A549 (cell line): ENCODE measurements at regions not wholly inside any gene's neighbourhood (a gene's known extent, or its start where the extent isn't known, plus 50 kb on each side); places are given as distances from the start of the nearest gene placed in this dataset.

Experiments
- KDM5A ChIP-seq: fragments of 200-600 bp; sonication (generic); IDR thresholded peaks from 2 replicates; pipeline ENCODE4 v1.6.1; 2016; ENCODE audit warnings: antibody characterized with exemption, mild to moderate bottlenecking
- TF ChIP-seq, protein P1 (sequence below): fragments of 200-600 bp; sonication (generic); IDR thresholded peaks from 2 replicates; pipeline ENCODE4 v1.6.1; 2016; ENCODE audit warnings: antibody characterized with exemption, mild to moderate bottlenecking, moderate library complexity
- TF ChIP-seq, protein P2 (sequence below): fragments of >200 bp; sonication (Bioruptor Twin); formaldehyde crosslinking; IDR thresholded peaks from 3 replicates; pipeline ENCODE4 v1.5.1; 2016
- TF ChIP-seq, protein P3 (sequence below): IDR thresholded peaks from 2 replicates; pipeline ENCODE4 v1.6.1; 2012

DNA sequence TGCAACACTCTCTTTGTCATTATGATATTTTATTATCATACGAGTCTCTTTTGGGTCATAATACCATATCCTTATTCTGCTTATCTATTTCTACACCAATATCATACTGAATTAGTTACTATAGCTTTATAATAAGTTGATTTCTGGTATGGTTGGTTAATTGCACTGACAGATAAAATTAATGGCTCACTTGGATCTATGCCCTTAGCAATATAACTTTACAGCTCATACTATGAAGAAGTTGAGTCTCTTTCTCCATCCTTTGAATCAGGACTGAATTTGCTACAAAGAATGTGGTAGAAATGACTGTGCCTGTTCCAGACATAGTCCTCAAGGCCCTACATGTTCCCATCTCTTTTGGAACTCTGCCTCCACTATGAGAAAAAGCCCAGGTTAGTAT, 139.7 kb upstream of the DYRK2 start:
- TF ChIP-seq KDM5A = no peak
- TF ChIP-seq, protein P1, sequence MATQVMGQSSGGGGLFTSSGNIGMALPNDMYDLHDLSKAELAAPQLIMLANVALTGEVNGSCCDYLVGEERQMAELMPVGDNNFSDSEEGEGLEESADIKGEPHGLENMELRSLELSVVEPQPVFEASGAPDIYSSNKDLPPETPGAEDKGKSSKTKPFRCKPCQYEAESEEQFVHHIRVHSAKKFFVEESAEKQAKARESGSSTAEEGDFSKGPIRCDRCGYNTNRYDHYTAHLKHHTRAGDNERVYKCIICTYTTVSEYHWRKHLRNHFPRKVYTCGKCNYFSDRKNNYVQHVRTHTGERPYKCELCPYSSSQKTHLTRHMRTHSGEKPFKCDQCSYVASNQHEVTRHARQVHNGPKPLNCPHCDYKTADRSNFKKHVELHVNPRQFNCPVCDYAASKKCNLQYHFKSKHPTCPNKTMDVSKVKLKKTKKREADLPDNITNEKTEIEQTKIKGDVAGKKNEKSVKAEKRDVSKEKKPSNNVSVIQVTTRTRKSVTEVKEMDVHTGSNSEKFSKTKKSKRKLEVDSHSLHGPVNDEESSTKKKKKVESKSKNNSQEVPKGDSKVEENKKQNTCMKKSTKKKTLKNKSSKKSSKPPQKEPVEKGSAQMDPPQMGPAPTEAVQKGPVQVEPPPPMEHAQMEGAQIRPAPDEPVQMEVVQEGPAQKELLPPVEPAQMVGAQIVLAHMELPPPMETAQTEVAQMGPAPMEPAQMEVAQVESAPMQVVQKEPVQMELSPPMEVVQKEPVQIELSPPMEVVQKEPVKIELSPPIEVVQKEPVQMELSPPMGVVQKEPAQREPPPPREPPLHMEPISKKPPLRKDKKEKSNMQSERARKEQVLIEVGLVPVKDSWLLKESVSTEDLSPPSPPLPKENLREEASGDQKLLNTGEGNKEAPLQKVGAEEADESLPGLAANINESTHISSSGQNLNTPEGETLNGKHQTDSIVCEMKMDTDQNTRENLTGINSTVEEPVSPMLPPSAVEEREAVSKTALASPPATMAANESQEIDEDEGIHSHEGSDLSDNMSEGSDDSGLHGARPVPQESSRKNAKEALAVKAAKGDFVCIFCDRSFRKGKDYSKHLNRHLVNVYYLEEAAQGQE = no peak
- TF ChIP-seq, protein P2, sequence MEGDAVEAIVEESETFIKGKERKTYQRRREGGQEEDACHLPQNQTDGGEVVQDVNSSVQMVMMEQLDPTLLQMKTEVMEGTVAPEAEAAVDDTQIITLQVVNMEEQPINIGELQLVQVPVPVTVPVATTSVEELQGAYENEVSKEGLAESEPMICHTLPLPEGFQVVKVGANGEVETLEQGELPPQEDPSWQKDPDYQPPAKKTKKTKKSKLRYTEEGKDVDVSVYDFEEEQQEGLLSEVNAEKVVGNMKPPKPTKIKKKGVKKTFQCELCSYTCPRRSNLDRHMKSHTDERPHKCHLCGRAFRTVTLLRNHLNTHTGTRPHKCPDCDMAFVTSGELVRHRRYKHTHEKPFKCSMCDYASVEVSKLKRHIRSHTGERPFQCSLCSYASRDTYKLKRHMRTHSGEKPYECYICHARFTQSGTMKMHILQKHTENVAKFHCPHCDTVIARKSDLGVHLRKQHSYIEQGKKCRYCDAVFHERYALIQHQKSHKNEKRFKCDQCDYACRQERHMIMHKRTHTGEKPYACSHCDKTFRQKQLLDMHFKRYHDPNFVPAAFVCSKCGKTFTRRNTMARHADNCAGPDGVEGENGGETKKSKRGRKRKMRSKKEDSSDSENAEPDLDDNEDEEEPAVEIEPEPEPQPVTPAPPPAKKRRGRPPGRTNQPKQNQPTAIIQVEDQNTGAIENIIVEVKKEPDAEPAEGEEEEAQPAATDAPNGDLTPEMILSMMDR = no peak
- TF ChIP-seq, protein P3, sequence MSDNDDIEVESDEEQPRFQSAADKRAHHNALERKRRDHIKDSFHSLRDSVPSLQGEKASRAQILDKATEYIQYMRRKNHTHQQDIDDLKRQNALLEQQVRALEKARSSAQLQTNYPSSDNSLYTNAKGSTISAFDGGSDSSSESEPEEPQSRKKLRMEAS = no peak
